Effector memory CD4-positive, alpha-beta T cell (primary cell): ENCODE measurements at regions not wholly inside any gene's neighbourhood (a gene's known extent, or its start where the extent isn't known, plus 50 kb on each side); places are given as distances from the start of the nearest gene placed in this dataset.
"Not testable (repeated sequence)": the region's sequence is repeated elsewhere in the genome, so short reads cannot be mapped to it uniquely, and the experiment has no call there.

Experiments
- DNase-seq, 3 donors: peaks; one replicate each; pipeline ENCODE4 v3.0.0-alpha.2; 2020
- H3K27ac ChIP-seq: 2 replicates; pipeline ENCODE4 v1.7.0; 2013; ENCODE audit warnings: mild to moderate bottlenecking, low read length, moderate library complexity; ENCODE audit not compliant: insufficient read depth, poor library complexity, severe bottlenecking
- H3K27me3 ChIP-seq: replicated peaks from 2 replicates; pipeline ENCODE4 v1.7.0; 2013; ENCODE audit warnings: mild to moderate bottlenecking, low read length; ENCODE audit not compliant: insufficient read depth, control insufficient read depth, poor library complexity, severe bottlenecking
- H3K36me3 ChIP-seq: 2 replicates; pipeline ENCODE4 v1.7.0; 2013; ENCODE audit warnings: mild to moderate bottlenecking, low read length, moderate library complexity; ENCODE audit not compliant: control insufficient read depth, insufficient read depth
- H3K4me1 ChIP-seq: 2 replicates; pipeline ENCODE4 v1.7.0; 2013; ENCODE audit warnings: low read length, mild to moderate bottlenecking; ENCODE audit not compliant: control insufficient read depth, insufficient read depth, poor library complexity, severe bottlenecking
- H3K4me3 ChIP-seq: 2 replicates; pipeline ENCODE4 v1.7.0; 2013; ENCODE audit warnings: low read length, low read depth, mild to moderate bottlenecking; ENCODE audit not compliant: insufficient read depth, poor library complexity, severe bottlenecking
- H3K9me3 ChIP-seq: 2 replicates; pipeline ENCODE4 v1.7.0; 2013; ENCODE audit warnings: mild to moderate bottlenecking, low read length, moderate library complexity; ENCODE audit not compliant: control insufficient read depth

DNA sequence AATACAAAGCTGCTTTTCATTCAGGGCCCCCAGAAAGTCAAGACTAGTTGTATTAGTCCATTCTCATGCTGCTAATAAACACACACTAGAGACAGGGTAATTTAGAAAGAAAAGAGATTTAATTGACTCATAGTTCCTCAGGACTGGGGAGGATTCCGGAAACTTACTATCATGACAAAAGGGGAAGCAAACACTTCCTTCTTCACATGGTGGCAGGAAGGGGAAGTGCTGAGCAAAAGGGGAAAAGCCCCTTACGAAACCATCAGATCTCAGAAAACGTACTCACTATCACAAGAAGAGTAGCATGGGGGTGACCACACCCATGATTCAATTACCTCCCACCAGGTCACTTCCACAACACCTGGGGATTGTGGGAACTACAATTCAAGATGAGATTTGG lies 373.8 kb upstream of the FRG1 start:
- DNase-seq, H3K27ac ChIP-seq, H3K9me3 ChIP-seq: not testable (repeated sequence)

DNA sequence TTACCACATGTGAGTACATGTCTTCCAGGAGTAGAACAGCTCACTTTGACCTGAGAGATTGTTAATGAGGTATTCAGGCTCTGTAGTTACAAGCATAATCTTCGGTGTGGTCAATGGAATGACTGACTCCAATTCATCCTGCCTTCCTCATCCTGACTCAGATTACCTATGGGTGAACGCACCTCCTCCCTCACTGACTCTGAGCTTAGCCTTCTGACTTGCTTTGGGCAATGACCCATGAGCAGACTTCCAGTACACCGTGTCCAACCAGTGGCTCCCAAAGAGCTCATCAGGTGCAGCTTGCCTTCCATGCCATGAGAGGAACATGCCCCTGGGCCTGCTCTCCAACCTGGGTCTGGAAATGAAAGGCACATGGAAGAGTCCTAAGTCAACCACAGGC lies 361.0 kb upstream of the FRG1 start:
- H3K4me3 ChIP-seq, H3K9me3 ChIP-seq, H3K36me3 ChIP-seq, DNase-seq, H3K27me3 ChIP-seq, H3K27ac ChIP-seq, H3K4me1 ChIP-seq: not testable (repeated sequence)

More for the DNA sequence above, 373.8 kb upstream of the FRG1 start:
- H3K27me3 ChIP-seq, H3K4me1 ChIP-seq, H3K4me3 ChIP-seq, H3K36me3 ChIP-seq: not testable (repeated sequence)

DNA sequence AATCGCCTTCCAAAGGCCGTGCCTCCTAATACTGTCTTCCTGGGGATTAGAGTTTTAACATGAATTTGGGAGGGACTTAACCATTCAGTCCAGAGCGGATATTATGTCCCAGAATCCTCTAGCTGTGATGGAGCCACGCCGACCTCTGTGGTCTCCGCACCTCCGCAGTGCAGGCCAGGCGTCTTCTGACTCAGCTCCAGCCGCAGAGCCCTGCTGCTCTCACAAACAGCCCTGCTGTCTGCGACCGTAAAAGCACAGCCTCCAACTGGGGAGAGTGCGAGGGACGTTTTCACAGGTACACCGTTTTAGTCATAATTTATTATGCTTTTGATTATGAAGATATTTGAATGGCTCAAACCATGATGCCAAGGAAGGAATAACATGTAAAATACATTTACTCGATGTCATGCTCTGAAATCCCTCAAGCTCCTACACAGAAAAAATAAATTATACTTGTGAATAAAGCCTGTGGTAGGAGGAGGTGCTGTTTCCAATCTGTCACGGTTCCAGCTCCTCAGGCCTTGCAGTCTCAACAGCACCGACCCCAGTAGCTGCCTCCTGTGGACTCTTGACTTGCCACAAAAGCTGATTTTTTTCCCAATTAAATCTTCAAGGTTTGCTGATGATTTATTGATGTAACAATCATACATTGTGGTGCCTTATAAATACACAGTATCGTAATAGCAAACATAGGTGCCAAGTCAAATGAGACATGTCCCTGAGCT lies 353.6 kb upstream of the FRG1 start:
- H3K9me3 ChIP-seq, H3K4me3 ChIP-seq, H3K27me3 ChIP-seq, DNase-seq, H3K27ac ChIP-seq, H3K36me3 ChIP-seq, H3K4me1 ChIP-seq: not testable (repeated sequence)

DNA sequence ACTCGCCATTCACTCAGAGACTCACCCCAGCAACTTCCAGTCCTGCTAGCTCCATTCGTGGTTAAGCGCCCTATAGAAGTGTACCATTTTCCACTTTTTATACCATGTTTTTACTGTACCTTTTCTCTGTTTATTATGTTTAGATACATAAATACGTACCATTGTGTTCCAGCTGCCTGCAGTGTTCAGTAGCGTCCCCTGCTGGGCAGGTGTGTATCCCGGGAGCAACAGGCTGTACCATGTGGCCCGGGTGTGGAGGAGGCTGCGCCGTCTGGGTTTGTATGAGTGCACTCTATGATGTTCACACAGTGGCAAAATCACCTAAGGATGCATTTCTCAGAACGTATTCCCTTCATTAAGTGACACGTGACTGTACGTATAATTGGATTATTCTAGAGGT lies 351.5 kb upstream of the FRG1 start:
- H3K36me3 ChIP-seq, H3K27ac ChIP-seq, H3K27me3 ChIP-seq, H3K4me3 ChIP-seq, H3K9me3 ChIP-seq, DNase-seq, H3K4me1 ChIP-seq: not testable (repeated sequence)

DNA sequence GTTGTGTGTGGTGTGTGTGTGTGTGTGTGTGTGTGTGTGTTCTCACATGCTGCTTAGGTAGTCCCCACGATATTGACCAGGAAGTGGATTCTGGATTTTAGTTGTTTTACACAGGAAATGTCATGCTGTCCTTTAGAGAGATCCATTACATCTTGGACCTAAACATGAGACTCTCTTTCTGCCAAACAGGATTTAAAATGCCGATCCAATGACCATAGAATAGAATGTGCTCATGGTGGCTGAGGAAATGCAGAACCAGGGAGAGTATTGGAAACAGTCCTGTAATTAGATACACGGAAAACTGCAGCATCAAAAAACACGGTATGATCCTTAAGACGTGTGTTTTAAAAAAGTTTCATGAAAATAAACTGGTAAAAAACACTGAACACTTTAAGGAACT lies 347.8 kb upstream of the FRG1 start:
- no peaks in the 10 kb centered on the region for H3K27me3 ChIP-seq
- DNase-seq: no peak
- no peaks in the 10 kb centered on the region for H3K4me1 ChIP-seq

DNA sequence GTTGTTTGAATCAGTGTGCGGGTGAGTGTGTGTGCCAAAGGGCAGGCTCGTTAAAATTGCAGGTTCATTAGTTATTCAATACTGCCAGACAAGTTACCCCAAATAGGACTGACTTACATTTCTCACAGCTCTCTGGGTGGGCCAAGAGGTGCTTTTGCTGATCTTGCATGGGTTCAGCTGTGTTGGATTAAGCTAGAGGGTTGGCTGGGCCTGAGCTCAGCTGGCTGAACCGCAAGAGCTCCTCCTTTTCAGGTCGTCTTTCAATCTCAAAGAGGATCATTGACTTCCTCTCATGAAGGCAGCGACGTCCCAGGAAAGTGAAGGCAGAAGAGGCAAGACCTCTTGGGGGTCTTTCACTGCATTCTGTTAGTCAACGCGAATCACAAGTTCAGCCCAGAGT lies 343.3 kb upstream of the FRG1 start:
- DNase-seq: no peak
- H3K27me3 ChIP-seq: no peaks in the 10 kb centered on the region
- H3K36me3 ChIP-seq: no peaks in the 10 kb centered on the region
- H3K4me1 ChIP-seq: no peaks in the 10 kb centered on the region
- H3K9me3 ChIP-seq: no peaks in the 10 kb centered on the region
- no peak overlapping the region for H3K4me3 ChIP-seq
- no peak overlapping the region for H3K27ac ChIP-seq

More for the DNA sequence above, 347.8 kb upstream of the FRG1 start:
- Histone ChIP-seq H3K36me3 (no peaks in the 10 kb centered on the region), H3K9me3 (no peaks in the 10 kb centered on the region), H3K27ac (no peak overlapping the region), H3K4me3 (no peak overlapping the region)

DNA sequence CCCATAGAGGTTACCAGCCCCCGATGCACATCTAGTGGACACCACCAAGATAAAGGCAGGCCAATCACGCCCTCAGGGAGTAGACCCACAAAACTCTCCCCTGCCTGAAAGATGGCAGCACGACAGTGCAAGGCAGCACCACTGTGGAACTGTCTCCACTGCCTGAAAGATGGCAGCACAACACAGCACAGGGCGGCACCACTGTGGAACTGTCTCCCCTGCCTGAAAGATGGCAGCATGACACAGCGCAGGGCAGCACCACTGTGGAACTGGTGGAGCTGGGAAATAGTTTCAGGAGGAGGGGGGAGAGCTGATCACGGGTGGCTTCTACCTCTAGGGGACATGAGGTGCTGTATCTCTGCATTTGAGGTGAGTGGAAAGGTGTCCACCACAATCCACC lies 340.4 kb upstream of the FRG1 start:
- Histone ChIP-seq H3K9me3 (no peaks in the 10 kb centered on the region), H3K36me3 (no peaks in the 10 kb centered on the region), H3K27ac (no peak overlapping the region), H3K4me1 (no peaks in the 10 kb centered on the region), H3K27me3 (no peaks in the 10 kb centered on the region), H3K4me3 (no peak overlapping the region)
- no peak for DNase-seq

DNA sequence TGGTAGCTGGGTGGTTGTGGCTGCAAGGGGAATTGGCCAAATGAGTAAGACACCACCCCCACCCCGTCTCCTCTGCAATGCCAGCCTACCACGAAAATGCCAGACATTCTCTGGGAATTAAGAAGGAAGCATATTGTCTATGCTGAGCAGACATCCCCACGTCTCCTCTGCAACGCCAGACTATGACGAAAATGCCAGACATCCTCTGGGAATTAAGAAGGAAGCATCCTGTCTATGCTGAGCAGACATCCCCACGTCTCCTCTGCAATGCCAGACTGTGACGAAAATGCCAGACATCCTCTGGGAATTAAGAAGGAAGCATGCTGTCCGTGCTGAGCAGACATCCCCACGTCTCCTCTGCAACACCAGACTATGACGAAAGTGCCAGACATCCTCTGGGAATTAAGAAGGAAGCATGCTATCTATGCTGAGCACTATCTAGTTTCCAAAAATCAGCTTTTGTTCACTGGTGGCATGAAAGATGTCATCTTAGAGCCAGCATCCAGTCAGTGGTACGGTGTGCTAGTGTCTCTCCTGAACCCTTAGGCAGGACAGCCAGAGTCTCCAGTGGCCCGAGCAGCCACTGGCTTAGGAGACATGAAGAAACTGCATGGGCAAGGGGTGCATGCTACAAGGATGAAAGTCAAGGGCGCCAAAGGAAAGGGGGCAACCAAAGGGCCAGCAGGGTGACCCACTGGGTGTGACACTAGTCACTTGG lies 339.8 kb upstream of the FRG1 start:
- Histone ChIP-seq H3K9me3 (no peaks in the 10 kb centered on the region), H3K36me3 (no peaks in the 10 kb centered on the region), H3K4me1 (no peaks in the 10 kb centered on the region), H3K27me3 (no peaks in the 10 kb centered on the region), H3K27ac (no peak overlapping the region), H3K4me3 (no peak overlapping the region)
- DNase-seq: no peak

DNA sequence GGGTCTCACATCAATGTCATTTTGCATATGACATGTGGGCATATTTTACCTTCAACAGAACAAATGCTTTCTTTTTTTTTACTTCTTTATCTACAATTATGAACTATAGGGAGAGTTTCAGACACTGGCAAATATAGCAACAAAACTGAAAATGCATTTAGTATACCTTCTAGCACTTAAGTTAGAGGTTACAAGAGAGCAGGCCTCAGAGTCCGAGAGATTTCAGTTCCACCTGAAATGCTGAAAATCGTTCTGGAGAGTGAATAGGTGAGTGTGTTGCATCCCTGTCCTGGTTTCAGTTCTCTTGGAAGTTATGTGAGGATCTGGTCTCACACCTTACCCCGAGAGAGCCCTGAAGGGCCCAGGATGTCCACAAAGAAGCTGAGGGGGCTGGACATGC lies 337.8 kb upstream of the FRG1 start:
- not testable (repeated sequence) for H3K9me3 ChIP-seq, H3K27me3 ChIP-seq, H3K4me3 ChIP-seq, DNase-seq, H3K36me3 ChIP-seq, H3K4me1 ChIP-seq, H3K27ac ChIP-seq

DNA sequence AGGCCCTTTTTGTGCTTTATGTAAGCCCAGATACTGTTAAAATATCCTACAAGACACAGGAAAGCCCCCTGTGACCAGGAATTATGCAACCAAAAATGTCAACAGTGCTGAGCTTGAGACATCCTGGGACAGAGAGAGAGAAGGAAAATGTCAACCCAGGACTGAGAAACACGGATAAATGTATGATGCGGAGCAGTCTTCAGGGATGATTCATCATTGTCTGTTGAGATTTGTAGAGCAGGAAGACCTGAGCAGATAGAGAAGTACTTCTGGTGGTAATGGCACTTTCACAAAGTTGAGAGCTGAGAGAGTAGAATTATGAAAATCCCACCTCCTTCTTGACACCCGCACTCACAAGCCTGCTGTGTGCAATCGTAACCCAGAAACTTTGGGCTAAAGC lies 330.1 kb upstream of the FRG1 start:
- not testable (repeated sequence) for DNase-seq, H3K36me3 ChIP-seq, H3K27me3 ChIP-seq, H3K4me1 ChIP-seq, H3K4me3 ChIP-seq, H3K9me3 ChIP-seq, H3K27ac ChIP-seq
